Activated CD4-positive, alpha-beta memory T cell treated with anti-CD3 and anti-CD28 coated beads for 36 hours (primary cell): ENCODE measurements at regions not wholly inside any gene's neighbourhood (a gene's known extent, or its start where the extent isn't known, plus 50 kb on each side); places are given as distances from the start of the nearest gene placed in this dataset.
"Not testable (repeated sequence)": the region's sequence is repeated elsewhere in the genome, so short reads cannot be mapped to it uniquely, and the experiment has no call there.

ENCODE experiments used
- CTCF ChIA-PET: fragments of 350-600 bp; sonication (Branson Sonifier 250); formaldehyde crosslinking; loops from one replicate; lab custom pipeline; 2021; ENCODE audit warnings: antibody characterized with exemption, inconsistent platforms; lab: Charles Lee
- POLR2A ChIA-PET: fragments of 350-600 bp; sonication (Branson Sonifier 250); formaldehyde crosslinking; loops from one replicate; lab custom pipeline; 2021; ENCODE audit warnings: antibody characterized with exemption; lab: Charles Lee
- DNase-seq: peaks from one replicate; pipeline ENCODE4 v3.0.0-alpha.2; 2020
- H3K27ac Mint-ChIP-seq: one replicate; pipeline ENCODE4 v1.8.0; 2021; ENCODE audit warnings: mixed read lengths
- H3K27me3 Mint-ChIP-seq: one replicate; pipeline ENCODE4 v1.8.0; 2021; ENCODE audit warnings: mixed read lengths
- H3K36me3 Mint-ChIP-seq: one replicate; pipeline ENCODE4 v1.8.0; 2021; ENCODE audit warnings: mixed read lengths
- H3K4me1 Mint-ChIP-seq: one replicate; pipeline ENCODE4 v1.8.0; 2021; ENCODE audit warnings: low read depth, mixed read lengths
- H3K4me3 Mint-ChIP-seq: one replicate; pipeline ENCODE4 v1.8.0; 2021; ENCODE audit warnings: mild to moderate bottlenecking, mixed read lengths
- H3K9me3 Mint-ChIP-seq: one replicate; pipeline ENCODE4 v1.8.0; 2021; ENCODE audit warnings: mixed read lengths
- intact Hi-C: fragments of 100-400 bp; cut with micrococcal nuclease; formaldehyde crosslinking; loops from one replicate; pipeline ENCODE4 v1.15.1; 2023

- intact Hi-C loops = no loop called here
- ChIA-PET CTCF (no interaction called here), POLR2A (no interaction called here)
- Mint-ChIP-seq H3K4me1 (no peaks in the 10 kb centered on the region), H3K27me3 (no peaks in the 10 kb centered on the region), H3K4me3 (no peak overlapping the region), H3K9me3 (peaks cover 30% of the 10 kb centered on the region), H3K36me3 (no peaks in the 10 kb centered on the region), H3K27ac (no peak overlapping the region)
- no peak for DNase-seq
These were observed 293.8 kb downstream of the OSTF1 start for GRCh38 chr9:75382126-75382525.

GRCh38 chr9:75383420-75384034 lies 295.2 kb downstream of the OSTF1 start:
- intact Hi-C loops, H3K27ac Mint-ChIP-seq: not testable (repeated sequence)

GRCh38 chr9:75385236-75385635 lies 296.9 kb downstream of the OSTF1 start:
- ChIA-PET CTCF (no interaction called here), POLR2A (no interaction called here)
- H3K36me3 Mint-ChIP-seq = no peaks in the 10 kb centered on the region
- H3K9me3 Mint-ChIP-seq = peaks cover 30% of the 10 kb centered on the region
- H3K4me1 Mint-ChIP-seq = no peaks in the 10 kb centered on the region
- no peak overlapping the region for H3K4me3 Mint-ChIP-seq
- H3K27ac Mint-ChIP-seq = no peak overlapping the region
- intact Hi-C loops = no loop called here
- H3K27me3 Mint-ChIP-seq = no peaks in the 10 kb centered on the region
- no peak for DNase-seq

More at GRCh38 chr9:75383420-75384034, 295.2 kb downstream of the OSTF1 start:
- CTCF ChIA-PET, H3K27me3 Mint-ChIP-seq, POLR2A ChIA-PET, H3K4me1 Mint-ChIP-seq, H3K4me3 Mint-ChIP-seq, H3K36me3 Mint-ChIP-seq, DNase-seq: not testable (repeated sequence)
- H3K9me3 Mint-ChIP-seq = peaks cover 30% of the 10 kb centered on the region

GRCh38 chr9:75389101-75389500 lies 300.8 kb downstream of the OSTF1 start:
- H3K27me3 Mint-ChIP-seq = no peaks in the 10 kb centered on the region
- CTCF ChIA-PET = no interaction called here
- H3K9me3 Mint-ChIP-seq = peaks cover 18% of the 10 kb centered on the region
- no peak for DNase-seq
- no peak overlapping the region for H3K4me3 Mint-ChIP-seq
- POLR2A ChIA-PET = no interaction called here
- intact Hi-C loops = no loop called here
- no peaks in the 10 kb centered on the region for H3K36me3 Mint-ChIP-seq
- no peaks in the 10 kb centered on the region for H3K4me1 Mint-ChIP-seq
- no peak overlapping the region for H3K27ac Mint-ChIP-seq

- Mint-ChIP-seq H3K4me3 (no peak overlapping the region), H3K9me3 (peaks cover 4% of the 10 kb centered on the region), H3K4me1 (no peaks in the 10 kb centered on the region), H3K27ac (no peak overlapping the region), H3K27me3 (no peaks in the 10 kb centered on the region), H3K36me3 (no peaks in the 10 kb centered on the region)
- ChIA-PET POLR2A (no interaction called here), CTCF (no interaction called here)
- intact Hi-C loops = no loop called here
- no peak for DNase-seq
These were observed 302.6 kb downstream of the OSTF1 start for GRCh38 chr9:75390951-75391350.

- H3K4me3 Mint-ChIP-seq = no peak overlapping the region
- H3K27ac Mint-ChIP-seq = no peak overlapping the region
- no peaks in the 10 kb centered on the region for H3K27me3 Mint-ChIP-seq
- intact Hi-C loops = no loop called here
- no peaks in the 10 kb centered on the region for H3K9me3 Mint-ChIP-seq
- POLR2A ChIA-PET = no interaction called here
- H3K4me1 Mint-ChIP-seq = no peaks in the 10 kb centered on the region
- CTCF ChIA-PET = no interaction called here
- no peak for DNase-seq
- H3K36me3 Mint-ChIP-seq = no peaks in the 10 kb centered on the region
These were observed 303.2 kb downstream of the OSTF1 start for GRCh38 chr9:75391497-75391896.

- no peak overlapping the region for H3K27ac Mint-ChIP-seq
- H3K4me1 Mint-ChIP-seq = no peaks in the 10 kb centered on the region
- no peak for DNase-seq
- no peaks in the 10 kb centered on the region for H3K36me3 Mint-ChIP-seq
- no peak overlapping the region for H3K4me3 Mint-ChIP-seq
- H3K9me3 Mint-ChIP-seq = no peaks in the 10 kb centered on the region
- CTCF ChIA-PET = no interaction called here
- intact Hi-C loops = no loop called here
- POLR2A ChIA-PET = no interaction called here
- no peaks in the 10 kb centered on the region for H3K27me3 Mint-ChIP-seq
These were observed 307.0 kb downstream of the OSTF1 start for GRCh38 chr9:75395336-75395735.

GRCh38 chr9:75397836-75398235 lies 309.5 kb downstream of the OSTF1 start:
- DNase-seq = no peak
- intact Hi-C loops = no loop called here
- Mint-ChIP-seq H3K9me3 (no peaks in the 10 kb centered on the region), H3K27me3 (no peaks in the 10 kb centered on the region), H3K36me3 (no peaks in the 10 kb centered on the region), H3K4me3 (no peak overlapping the region), H3K27ac (no peak overlapping the region), H3K4me1 (no peaks in the 10 kb centered on the region)
- ChIA-PET CTCF (interaction anchor here (1.0 kb wide), 1 partner anchor 96 kb away, joined by 3 read pairs; no protein-coding TSS in a partner anchor), POLR2A (no interaction called here)

GRCh38 chr9:75408391-75408790 lies 320.1 kb downstream of the OSTF1 start:
- no peaks in the 10 kb centered on the region for H3K36me3 Mint-ChIP-seq
- no peak overlapping the region for H3K4me3 Mint-ChIP-seq
- no peaks in the 10 kb centered on the region for H3K27me3 Mint-ChIP-seq
- POLR2A ChIA-PET = no interaction called here
- intact Hi-C loops = no loop called here
- H3K4me1 Mint-ChIP-seq = no peaks in the 10 kb centered on the region
- no peaks in the 10 kb centered on the region for H3K9me3 Mint-ChIP-seq
- CTCF ChIA-PET = interaction anchor here (1.2 kb wide), 1 partner anchor 143 kb away, joined by 3 read pairs; no protein-coding TSS in a partner anchor
- no peak for DNase-seq
- H3K27ac Mint-ChIP-seq = no peak overlapping the region

GRCh38 chr9:75410405-75410804 lies 322.1 kb downstream of the OSTF1 start:
- intact Hi-C loops = no loop called here
- no peaks in the 10 kb centered on the region for H3K9me3 Mint-ChIP-seq
- H3K4me3 Mint-ChIP-seq = no peak overlapping the region
- ChIA-PET CTCF (no interaction called here), POLR2A (no interaction called here)
- no peaks in the 10 kb centered on the region for H3K36me3 Mint-ChIP-seq
- no peaks in the 10 kb centered on the region for H3K27me3 Mint-ChIP-seq
- H3K27ac Mint-ChIP-seq = no peak overlapping the region
- DNase-seq = no peak
- no peaks in the 10 kb centered on the region for H3K4me1 Mint-ChIP-seq

- Mint-ChIP-seq H3K27ac (no peak overlapping the region), H3K36me3 (no peaks in the 10 kb centered on the region), H3K27me3 (no peaks in the 10 kb centered on the region), H3K9me3 (no peaks in the 10 kb centered on the region), H3K4me1 (no peaks in the 10 kb centered on the region), H3K4me3 (no peak overlapping the region)
- intact Hi-C loops = no loop called here
- POLR2A ChIA-PET = no interaction called here
- no peak for DNase-seq
- CTCF ChIA-PET = no interaction called here
These were observed 326.3 kb downstream of the OSTF1 start for GRCh38 chr9:75414371-75415160.

- no peak overlapping the region for H3K4me3 Mint-ChIP-seq
- DNase-seq = no peak
- no peaks in the 10 kb centered on the region for H3K4me1 Mint-ChIP-seq
- no peaks in the 10 kb centered on the region for H3K36me3 Mint-ChIP-seq
- no peaks in the 10 kb centered on the region for H3K9me3 Mint-ChIP-seq
- H3K27ac Mint-ChIP-seq = no peak overlapping the region
- intact Hi-C loops = no loop called here
- H3K27me3 Mint-ChIP-seq = no peaks in the 10 kb centered on the region
- POLR2A ChIA-PET = no interaction called here
- CTCF ChIA-PET = no interaction called here
These were observed 329.2 kb downstream of the OSTF1 start for GRCh38 chr9:75417471-75417870.

- Mint-ChIP-seq H3K27ac (no peak overlapping the region), H3K4me3 (no peak overlapping the region), H3K4me1 (no peaks in the 10 kb centered on the region), H3K36me3 (no peaks in the 10 kb centered on the region), H3K27me3 (no peaks in the 10 kb centered on the region), H3K9me3 (no peaks in the 10 kb centered on the region)
- CTCF ChIA-PET = no interaction called here
- no peak for DNase-seq
- intact Hi-C loops = no loop called here
- POLR2A ChIA-PET = no interaction called here
These were observed 330.2 kb downstream of the OSTF1 start for GRCh38 chr9:75418518-75418917.
